Hematopoietic multipotent progenitor cell (in vitro differentiated cells): ENCODE measurements at regions not wholly inside any gene's neighbourhood (a gene's known extent, or its start where the extent isn't known, plus 50 kb on each side); places are given as distances from the start of the nearest gene placed in this dataset.
A peak's percentile ranks its signal among the peaks of the same experiment; 100 is the strongest.
"Not testable (repeated sequence)": the region's sequence is repeated elsewhere in the genome, so short reads cannot be mapped to it uniquely, and the experiment has no call there.

Experiments used
- DNase-seq, 3 donors: peaks; one replicate each; pipeline ENCODE4 v3.0.0-alpha.2; 2011 to 2015; ENCODE audit warnings: low read depth in 2 of 3, low spot score in 2 of 3

DNA sequence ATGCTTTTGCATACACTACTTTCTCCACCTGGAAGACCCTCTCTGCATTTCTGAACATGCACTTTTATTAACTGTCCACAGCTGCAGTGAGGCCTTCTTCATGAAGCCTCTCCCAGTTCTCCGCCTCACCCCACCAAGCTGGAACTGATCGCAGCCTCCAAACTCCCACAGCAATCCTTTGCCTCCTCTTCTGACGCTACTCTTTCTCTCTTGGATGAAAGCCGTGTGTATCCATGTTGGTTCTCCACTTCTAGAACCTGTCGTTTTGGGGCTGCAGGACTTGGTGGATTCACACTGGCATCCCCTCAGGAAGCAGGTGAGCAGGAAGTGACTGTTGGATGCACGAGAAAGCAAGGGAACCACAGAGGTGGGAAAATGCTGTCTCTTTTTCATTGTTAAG lies 288.6 kb downstream of the MYCN start:
- DNase-seq, result no peak

DNA sequence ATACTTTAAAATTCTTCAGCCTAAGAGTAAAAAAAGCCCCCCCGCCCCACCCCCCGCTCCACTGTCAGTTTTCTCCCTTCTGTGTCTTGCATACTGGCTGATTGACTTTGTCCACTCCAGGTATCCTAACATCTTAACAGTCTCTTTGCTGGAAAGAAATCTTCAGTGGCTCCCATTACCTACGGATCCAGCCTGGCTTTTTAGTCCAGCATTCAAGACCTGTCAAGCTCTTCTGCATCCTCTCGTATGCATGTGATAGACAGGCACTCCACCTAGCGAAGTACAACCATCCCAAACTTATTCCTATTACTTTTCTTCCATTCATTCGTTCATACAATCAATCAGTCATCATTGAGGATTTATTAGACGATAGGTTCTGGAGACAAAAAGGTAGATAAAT lies 288.1 kb downstream of the MYCN start:
- no peak for DNase-seq

DNA sequence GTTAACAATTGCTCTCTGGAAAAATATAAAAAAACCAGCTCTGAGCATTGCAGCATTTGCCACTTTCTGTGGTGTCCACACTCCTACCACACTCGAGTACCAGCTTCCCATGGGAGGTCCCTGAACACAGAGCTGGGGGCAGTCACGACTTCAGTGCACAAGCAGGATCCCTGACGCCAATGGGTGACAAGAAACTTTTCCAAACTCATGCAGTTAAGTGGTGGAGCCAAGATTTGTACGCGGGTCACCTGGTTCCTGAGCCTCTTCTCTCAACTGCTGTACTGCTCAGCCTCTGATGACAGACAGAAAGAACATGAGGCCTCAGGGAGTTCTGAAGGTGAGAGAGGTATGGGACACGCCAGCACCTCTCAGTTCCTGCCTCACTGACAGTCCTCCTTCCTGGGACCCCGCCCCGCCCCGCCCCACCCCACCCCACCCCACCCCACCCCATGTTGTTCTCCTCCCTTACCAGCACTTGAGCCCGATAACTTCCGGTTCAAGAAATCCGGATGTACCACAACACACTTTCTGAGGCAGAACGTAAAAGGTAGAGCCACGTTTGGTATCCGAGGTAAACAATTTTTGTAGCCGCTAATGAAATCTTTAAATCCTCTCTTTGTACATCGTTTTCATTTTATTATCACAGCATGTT lies 287.6 kb downstream of the MYCN start:
- no peak for DNase-seq

DNA sequence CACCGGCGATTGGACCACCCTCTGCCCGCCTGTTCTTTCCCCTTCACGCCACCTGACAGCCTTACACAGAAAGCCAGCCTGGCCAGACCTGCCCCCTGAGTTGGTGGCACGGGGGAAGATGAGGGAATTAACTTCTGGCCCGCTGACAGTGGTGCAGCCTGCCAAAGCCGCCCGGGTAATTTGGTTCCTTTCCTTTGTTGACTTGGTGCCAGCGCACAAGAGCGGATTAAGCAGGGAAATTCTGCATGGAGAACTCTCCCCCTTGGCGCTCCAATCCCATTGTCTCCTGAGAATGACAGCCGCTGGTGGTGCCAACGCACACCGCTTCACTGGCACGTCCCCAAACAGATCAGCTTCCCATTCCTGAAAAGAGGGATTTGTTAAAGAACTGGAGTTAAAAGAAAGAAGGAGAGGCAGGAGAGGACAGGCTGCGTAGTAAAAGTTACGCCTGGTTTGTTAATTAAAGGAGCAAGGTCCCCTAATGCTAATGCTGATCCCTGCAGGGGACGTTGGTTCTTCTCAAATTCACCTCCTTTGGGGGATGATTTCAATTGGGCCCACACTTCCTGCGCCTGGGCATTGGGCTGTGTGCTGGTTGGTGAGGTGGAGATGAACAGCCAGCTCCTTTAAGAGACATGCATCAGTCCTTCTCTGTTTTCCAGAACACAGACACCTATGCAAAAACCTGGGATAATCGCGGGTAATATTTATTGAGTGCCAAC lies 286.8 kb downstream of the MYCN start:
- DNase-seq, result no peak

DNA sequence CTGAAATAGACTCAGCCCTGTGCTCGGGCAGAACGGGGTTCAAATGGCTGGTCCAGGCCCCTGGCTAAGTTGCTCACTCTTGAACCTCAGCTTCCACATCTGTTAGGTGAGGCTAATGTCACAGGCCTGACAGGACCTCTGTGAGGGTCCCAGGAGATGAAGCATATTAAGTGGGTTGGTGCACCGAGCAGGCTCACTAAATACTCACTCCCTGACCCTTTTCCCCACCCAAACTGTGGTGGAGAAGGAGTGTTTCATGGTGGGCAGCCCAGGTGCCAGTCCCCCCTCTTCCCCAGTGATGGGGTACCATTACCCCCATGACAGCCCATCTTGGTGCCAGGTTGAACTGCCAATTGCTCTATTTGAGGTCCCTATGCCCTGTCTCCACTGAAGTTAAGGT lies 286.0 kb downstream of the MYCN start:
- no peak for DNase-seq

DNA sequence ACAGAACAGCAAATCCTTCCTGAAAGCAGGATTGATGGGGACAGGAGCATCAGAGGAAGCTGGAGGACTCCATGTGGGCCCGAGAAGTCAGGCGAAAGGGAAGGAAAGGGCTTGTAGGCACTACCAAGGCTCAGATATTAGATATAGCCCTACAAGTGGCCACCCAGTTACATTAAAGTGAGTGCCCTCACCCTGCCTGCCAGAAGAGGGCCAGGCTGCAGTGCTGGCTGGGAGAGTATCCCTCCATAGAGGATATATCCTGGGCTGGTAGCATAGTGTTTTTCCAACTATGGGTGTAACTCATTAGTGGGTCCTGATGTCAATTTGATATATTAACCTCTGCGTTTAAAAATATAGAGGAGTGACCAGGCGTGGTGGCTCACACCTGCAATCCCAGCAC lies 285.2 kb downstream of the MYCN start:
- DNase-seq, result peak in 1 of 3 donors; percentile 7

DNA sequence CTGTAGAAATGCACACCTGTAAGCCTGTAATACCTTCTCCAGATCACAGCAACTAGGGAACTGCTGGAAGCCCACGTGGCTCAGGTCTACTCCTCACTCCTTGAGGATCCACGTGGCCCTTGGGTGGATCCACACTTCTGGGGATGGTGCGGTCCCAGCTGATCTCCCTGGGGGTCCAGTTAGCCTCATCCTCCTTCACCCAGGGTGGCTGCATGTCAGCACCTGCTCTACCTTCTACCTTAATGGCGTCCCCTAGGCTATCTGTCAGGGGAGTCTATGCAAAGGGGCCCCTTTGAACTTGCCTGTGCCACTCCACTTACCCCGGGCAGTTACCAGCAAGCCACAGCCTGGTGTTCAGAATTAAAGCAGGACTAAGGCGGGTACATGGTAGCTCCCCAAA lies 284.7 kb downstream of the MYCN start:
- DNase-seq, result no peak

DNA sequence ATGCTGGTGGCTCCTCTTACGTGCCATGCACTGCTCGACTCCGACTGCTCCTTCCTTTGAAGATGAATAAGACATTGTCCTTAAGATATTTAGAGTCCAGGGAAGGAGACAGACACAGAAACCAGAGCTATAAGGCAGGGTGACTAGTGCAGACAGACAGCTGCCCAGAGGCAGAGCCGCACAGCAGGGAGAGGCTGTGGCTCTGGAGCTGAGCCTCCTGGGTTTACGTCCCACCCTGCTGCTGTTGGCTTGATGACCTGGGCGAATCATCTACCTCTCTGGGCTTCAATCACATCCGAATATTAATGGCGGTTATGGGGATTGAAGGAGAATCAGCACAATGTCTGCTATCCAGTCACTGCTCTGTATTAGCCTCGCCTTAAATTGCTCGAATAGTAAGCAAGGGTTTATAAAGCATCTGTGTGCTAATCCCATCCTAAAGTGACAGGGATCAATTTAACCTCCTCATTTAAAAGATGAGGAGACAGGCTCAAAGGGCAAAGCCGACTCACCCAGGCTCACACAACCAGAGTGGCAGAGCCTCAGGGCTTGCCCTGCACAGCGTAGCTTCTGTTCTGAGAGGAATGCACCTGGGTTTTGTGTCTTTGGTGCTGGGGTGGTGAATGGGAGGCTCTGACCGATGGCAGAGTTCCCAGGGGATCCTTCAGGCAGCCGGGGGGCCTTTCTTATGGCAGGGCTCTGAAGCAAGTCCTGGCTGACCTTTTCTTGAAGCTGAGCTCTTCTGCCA lies 284.1 kb downstream of the MYCN start:
- DNase-seq, result no peak

DNA sequence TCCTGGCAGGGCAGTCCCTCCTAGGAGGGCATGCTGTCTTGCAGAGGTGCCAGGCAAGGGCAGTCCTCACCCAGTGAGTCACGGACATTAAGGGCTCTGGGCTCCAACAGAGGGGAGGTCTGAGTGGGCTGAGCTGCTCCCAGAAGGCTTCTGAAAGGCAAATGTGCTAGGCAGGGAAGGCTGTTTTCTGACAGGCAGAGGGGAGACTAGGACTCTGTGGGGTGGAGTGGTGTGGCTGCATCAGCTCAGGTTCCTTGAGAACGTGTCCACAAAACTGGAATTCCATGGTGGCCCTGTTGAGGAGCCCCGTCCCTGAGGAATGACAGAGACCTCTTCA lies 283.5 kb downstream of the MYCN start:
- DNase-seq, result no peak

DNA sequence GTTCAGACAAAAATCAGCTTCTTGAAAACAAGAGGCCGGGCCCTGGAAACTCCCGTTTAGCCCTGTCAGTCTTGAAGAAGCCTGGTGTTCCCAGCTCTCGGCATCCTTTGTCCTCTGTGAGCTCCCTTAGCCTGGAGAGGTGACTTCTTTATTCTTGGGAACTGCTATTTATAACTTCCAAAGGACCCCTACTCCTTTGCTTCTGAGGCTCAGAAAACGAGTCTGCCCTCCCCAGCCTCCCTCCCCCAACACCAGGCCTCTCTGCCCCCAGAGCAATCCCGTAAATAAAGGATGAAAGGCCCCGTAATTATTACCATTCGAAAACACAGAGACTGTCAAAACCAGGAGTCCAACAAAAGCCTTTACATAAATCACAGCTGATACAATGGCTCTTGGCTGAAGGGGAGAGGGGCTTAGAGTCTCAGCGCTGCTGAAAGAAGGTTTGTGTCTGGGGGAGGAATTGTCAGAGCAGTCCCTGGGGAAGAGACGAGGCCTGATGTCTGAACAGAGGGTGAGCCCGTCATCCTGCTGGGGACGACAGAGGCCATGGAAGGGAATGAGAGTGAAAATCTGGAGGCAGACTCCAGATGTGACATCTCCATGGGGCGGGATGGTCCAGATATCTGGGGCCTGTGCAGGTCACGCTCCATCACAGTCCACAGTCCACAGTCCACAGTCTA lies 283.0 kb downstream of the MYCN start:
- DNase-seq, result no peak

DNA sequence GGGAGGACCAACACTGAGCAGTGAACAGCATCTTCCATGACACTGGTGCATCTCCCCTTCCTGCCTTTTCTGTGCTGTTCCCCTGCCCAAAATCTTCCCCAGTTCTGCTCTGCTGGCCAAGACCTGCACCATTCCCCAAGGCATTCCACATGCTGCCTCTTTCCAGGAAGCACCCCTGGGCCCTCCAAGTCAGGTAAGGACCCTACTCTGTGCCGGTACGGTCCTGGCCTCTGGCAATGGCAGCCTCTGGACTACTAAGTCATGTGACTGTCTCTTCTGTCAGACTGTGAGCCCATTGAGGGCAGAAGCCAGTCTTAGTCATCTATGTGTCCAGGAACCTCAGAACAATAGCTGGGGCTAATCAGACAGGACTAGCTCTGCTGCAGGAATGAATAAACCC lies 282.0 kb downstream of the MYCN start:
- no peak for DNase-seq

DNA sequence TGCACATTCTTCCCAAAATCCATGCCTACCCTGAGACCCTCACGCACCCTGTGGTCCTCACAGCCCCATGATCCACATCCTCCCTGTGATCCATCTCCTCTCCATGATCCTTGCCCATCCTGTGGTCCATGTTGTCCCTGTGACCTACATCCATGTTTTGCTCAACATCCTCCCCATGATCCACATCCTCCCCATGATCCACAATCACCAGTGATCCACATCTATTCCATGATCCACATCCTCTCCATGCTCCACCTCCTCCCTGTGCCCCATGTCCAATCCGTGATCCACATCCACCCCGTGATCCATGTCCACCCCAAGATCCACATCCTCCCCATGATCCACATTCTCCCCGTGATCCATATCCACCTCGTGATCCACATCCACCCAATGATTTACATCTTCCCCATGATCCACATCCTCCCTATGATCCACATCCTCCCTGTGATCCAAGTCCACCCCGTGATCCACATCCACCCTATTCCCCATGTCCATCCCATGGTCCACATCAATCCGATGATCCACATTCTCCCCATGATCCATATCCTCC lies 281.2 kb downstream of the MYCN start:
- no peak for DNase-seq

DNA sequence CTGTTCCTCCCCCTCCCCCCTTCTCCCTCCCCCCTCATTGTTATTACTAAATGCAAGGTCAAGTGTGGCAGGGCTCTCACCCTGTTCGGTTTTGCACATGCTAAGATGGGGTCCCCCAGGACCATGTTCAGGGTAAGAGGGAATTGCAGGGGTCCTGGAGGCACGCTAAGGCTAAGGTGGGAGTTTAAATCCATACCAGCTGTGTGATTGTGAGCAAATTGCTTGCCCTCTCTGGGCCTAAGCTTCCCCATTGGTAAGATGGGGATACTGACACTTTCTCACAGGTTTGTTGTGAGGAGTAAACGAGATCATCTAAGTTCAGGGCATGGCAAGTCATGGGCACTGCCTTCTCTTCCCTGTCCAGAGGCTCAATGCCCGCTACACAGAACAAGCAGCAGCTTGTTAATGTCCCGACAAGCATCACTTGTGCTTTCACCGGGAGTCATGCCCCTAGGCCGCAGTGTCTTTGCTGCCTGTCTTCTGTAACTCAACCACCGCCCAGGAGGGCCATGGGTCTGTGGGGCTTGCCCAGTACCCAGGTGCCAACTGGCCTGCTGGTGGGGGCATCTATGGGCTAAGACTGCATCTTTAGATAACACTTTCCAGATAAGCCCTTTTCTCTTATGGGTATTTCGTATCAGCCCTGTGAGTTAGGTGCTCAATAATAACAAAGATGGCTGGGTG lies 279.1 kb downstream of the MYCN start:
- DNase-seq, result no peak

DNA sequence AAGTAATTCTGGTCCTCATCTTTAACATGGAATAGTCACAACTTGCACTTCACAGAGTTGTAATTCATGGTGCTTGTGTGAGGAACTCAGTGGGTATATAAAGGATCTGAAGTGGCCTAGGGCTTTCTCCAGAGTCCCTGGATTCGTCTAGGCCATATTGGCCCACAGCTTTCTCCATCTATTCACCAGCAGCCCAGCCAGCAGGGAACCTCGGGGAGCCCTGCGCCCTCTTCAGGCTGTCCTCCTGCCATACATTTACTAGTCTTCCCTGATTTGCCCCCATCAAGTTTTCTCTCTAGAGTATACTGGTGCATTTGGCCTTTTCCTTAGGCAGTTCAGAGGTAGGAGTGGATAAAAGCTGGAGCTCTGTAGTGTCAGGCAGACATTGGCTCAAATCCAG lies 278.3 kb downstream of the MYCN start:
- DNase-seq, result peak in 2 of 3 donors; percentile 18 to 57

DNA sequence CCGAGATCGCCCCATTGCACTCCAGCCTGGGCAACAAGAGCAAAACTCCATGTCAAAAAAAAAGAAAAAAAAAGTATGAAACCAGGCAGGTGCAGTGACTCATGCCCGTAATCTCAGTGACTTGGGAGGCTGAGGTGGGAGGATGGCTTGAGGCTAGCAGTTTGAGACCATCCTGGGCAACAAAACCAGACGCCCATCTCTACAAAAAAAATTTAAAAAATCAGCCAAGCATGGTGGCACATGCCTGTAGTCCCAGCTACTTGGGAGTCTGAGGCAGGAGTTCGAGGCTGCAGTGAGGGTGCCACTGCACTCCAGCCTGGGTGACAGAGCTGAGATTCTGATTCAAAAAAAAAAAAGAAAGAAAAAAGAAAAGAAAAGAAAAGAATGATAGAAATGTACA lies 277.8 kb downstream of the MYCN start:
- DNase-seq, result no peak

DNA sequence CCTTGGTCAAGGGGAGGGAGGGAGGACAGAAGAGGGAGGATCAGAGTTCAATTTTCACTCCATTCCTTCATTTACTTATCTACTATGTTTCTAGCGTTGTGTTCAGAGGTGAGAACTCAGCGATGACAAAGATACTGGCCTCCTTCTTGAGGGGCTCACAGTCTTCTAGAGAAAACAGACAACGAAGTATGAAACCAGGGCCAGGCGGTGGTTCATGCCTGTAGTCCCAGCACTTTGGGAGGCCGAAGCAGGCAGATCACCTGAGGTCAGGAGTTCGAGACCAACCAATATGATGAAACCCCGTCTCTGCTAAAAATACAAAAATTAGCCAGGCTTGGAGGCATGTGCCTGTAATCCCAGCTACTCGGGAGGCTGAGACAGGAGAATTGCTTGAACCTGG lies 277.4 kb downstream of the MYCN start:
- not testable (repeated sequence) for DNase-seq

DNA sequence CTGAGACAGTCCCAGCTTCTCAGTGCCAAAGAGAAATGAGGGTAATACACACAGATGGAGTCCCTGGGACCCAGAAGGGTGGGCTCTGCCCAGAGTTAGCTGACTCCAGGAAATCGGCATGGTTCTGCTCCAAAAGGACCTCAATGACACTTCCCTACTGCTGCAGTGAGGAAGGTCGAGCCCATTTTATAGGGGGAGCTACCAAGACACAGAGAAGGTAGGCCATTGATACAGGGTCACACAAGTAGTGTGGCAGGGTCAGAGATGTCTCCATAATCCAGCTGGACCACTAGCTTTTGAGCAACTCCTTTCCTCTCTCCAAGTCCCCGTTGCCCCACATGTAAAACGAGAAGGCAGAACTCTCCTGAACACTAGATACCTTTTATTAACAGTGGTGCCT lies 276.9 kb downstream of the MYCN start:
- DNase-seq, result no peak

DNA sequence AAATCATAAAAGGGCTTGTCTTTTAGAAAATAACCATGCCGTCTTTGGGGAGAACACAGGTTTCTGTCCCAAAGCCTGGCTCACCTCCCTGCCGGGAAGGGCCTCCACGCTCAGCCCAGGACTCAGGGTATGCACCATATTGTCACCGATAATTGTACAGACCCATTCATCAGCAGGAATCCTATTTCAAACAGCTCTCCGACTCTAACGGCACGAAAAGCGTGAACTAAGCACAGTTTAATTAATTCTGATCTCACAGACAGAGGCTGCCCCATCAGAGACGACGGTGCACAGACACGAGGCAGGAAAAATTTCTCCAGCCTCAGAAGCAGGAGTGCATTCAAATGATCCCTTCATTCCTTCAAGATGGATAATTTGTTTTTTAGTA lies 276.2 kb downstream of the MYCN start:
- DNase-seq, result no peak

DNA sequence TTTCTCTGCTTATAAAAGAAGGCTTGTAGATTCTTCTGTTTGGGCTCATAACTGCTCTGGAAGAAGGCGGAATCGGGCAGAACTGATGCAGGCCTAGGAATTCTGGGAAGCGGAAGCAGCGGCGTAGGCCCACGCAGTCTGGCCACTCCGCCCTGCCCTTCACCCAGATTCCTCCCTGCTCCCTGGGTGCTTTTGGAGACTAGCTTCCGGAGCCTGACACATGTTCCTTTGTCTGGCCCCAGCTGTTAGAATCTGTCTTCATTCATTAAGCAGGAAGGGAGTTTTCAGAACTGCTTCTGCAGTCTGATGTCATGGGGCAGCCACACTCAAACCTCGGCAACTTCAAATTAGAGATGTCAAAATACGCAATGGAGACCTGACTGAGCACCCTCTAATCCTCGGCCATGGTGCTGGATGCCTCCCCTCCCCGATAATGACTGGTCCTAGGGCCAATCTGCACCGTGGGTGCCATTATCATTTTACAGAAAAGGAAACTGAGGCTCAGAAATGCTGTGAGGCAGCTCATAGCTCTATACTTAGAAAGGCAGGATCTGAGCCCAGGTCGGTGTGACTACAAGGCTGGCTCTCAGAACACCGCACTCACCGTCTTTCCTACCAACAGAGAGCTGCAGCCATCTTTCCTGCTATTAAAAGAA lies 275.7 kb downstream of the MYCN start:
- no peak for DNase-seq

DNA sequence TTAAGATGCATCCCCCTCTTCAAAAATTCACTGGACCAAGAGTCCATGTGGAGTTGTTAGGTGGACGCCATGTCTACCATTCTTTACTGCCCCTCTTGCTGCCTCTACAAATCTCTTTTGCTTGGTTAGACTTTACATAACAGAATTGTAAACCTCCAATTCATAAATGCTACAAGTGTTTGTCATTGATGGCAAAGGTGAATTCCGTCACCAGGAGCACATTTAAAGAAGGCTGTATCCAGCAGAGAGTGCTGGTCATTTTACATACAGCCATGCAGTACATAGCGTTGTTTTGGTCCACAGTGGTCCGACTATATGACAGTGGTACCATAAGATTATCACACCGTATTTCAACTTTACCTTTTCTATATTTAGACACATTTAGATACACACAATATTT lies 274.5 kb downstream of the MYCN start:
- DNase-seq, result no peak
